ENCODE measurements at regions not wholly inside any gene's neighbourhood (a gene's known extent, or its start where the extent isn't known, plus 50 kb on each side); places are given as distances from the start of the nearest gene placed in this dataset.
"Not testable (repeated sequence)": the region's sequence is repeated elsewhere in the genome, so short reads cannot be mapped to it uniquely, and the experiment has no call there.

- not testable (repeated sequence) for H3K27ac Mint-ChIP-seq; H3K4me1 Mint-ChIP-seq (ENCODE audit: unreplicated experiment); DNase-seq (ENCODE audit: extremely low spot score, unreplicated experiment); H3K27me3 Mint-ChIP-seq; H3K4me3 Mint-ChIP-seq; H3K36me3 Mint-ChIP-seq; H3K9me3 Mint-ChIP-seq
Observed at GRCh38 chr16:21372162-21372835, 94.2 kb upstream of the CRYM start.

GRCh38 chr16:21370791-21371190 is 92.7 kb upstream of the CRYM start:
- not testable (repeated sequence) for H3K4me3 Mint-ChIP-seq; H3K36me3 Mint-ChIP-seq; H3K9me3 Mint-ChIP-seq; H3K4me1 Mint-ChIP-seq (ENCODE audit: unreplicated experiment); H3K27ac Mint-ChIP-seq; DNase-seq (ENCODE audit: extremely low spot score, unreplicated experiment); H3K27me3 Mint-ChIP-seq

- DNase-seq (ENCODE audit: extremely low spot score, unreplicated experiment); H3K27me3 Mint-ChIP-seq; H3K27ac Mint-ChIP-seq; H3K9me3 Mint-ChIP-seq; H3K4me3 Mint-ChIP-seq; H3K36me3 Mint-ChIP-seq; H3K4me1 Mint-ChIP-seq (ENCODE audit: unreplicated experiment): not testable (repeated sequence)
Observed at GRCh38 chr16:21368973-21369942, 91.2 kb upstream of the CRYM start.

GRCh38 chr16:21367733-21368421 is 89.8 kb upstream of the CRYM start:
- DNase-seq (ENCODE audit: extremely low spot score, unreplicated experiment); H3K4me3 Mint-ChIP-seq: not testable (repeated sequence)

DNA sequence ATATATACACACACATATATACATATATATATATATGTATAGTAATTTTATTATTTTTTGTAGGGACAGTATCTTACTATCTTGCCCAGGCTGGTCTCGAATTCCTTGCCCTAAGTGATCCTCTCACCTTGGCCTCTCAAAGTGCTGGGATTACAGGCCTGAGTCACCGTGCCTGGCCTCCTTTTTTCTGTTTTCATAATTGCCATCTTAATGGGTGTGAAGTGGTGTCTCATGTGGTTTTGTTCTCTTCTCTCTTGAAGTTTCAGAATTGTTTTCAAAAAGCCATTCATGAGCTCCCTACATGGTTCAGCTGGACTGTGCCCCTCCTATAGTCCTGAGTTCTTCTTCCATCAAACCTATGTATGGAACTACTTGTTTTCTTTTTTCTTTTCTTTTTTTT is 88.9 kb upstream of the CRYM start:
- H3K4me1 Mint-ChIP-seq (ENCODE audit: unreplicated experiment); H3K27ac Mint-ChIP-seq; H3K27me3 Mint-ChIP-seq; H3K9me3 Mint-ChIP-seq; H3K36me3 Mint-ChIP-seq; H3K4me3 Mint-ChIP-seq; DNase-seq (ENCODE audit: extremely low spot score, unreplicated experiment): not testable (repeated sequence)

More at GRCh38 chr16:21367733-21368421, 89.8 kb upstream of the CRYM start:
- not testable (repeated sequence) for H3K9me3 Mint-ChIP-seq; H3K27me3 Mint-ChIP-seq; H3K36me3 Mint-ChIP-seq; H3K4me1 Mint-ChIP-seq (ENCODE audit: unreplicated experiment); H3K27ac Mint-ChIP-seq

DNA sequence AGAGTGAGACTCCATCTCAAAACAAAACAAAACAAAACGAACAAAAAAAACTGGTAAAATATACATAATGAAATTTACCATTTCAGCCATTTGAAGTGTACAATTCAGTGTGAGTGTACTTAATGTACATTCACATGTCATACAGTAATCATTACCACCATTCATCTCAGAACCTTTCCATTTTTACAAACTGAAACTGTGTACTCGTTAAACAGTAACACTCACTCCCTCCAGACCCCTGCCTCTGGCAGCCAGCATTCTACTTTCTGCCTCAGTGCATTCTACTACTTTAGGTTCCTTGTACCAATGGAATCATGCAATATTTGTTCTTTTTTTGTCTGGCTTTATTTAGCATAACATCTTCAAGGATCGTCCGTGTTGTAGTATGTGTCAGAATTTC is 87.5 kb upstream of the CRYM start:
- H3K9me3 Mint-ChIP-seq; H3K4me1 Mint-ChIP-seq (ENCODE audit: unreplicated experiment); DNase-seq (ENCODE audit: extremely low spot score, unreplicated experiment); H3K27me3 Mint-ChIP-seq; H3K36me3 Mint-ChIP-seq; H3K4me3 Mint-ChIP-seq; H3K27ac Mint-ChIP-seq: not testable (repeated sequence)

DNA sequence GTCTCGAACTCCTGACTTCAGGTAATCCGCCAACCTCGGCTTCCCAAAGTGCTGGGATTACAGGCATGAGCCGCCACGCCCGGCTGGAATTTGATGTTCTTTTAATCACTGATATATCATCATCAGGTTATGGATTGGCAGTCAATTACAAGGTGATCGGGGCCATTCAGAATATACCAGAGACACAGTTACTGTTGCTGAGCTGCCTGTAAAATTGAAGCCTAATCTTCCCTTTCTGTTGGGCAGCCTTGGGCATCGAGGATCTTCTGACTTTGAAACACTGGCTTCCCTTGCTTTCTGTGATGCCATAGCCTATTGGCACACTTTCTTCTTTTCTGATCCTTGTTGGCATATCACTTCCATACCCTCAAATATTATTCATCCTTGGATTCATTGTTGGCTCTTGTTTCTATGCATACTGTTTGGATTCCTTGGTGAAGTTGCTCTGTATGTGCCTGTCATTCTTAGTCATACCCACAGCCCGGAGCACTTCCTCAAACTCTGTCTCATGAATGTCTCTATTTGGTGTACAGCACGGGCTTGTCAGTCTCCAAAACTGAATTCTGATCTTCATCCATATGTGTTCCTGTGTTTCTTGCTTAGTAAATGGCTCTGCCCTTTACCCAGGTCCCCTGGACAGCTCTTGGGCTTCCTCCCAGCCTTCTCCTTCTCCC is 85.6 kb upstream of the CRYM start:
- not testable (repeated sequence) for H3K4me1 Mint-ChIP-seq (ENCODE audit: unreplicated experiment); H3K27me3 Mint-ChIP-seq; H3K4me3 Mint-ChIP-seq; H3K9me3 Mint-ChIP-seq; H3K27ac Mint-ChIP-seq; DNase-seq (ENCODE audit: extremely low spot score, unreplicated experiment); H3K36me3 Mint-ChIP-seq

DNA sequence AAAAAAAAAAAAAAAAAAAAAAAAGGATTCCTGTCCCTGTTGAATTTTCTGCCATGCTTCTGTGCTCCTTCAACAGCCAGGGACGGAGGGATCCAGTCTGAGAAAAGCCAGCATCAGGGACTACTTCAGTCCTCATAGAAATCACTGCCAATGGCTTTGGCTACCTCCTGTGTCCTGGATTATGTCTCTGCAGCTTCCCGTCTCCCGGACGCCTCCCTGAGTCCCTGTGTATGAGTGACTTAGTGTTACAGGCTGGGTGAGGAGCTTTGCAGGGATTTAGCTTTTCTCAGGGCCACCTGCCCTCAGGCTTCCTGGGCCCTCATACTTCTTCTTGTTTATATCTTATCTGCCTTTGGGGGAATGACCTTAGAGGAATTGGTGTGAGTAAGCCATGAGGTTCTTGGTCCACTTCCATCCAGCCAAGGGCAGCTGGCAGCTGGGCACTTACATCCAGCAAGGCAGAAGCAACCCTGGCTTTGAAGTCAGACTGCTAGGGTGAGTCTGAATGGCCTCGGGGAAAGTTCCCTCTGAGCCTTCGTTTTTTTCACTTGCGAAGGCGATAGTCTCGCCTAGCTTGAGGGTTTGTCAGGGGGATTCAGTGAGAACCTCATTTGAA is 83.6 kb upstream of the CRYM start:
- DNase-seq (ENCODE audit: extremely low spot score, unreplicated experiment); H3K9me3 Mint-ChIP-seq; H3K27me3 Mint-ChIP-seq; H3K27ac Mint-ChIP-seq; H3K4me3 Mint-ChIP-seq; H3K36me3 Mint-ChIP-seq; H3K4me1 Mint-ChIP-seq (ENCODE audit: unreplicated experiment): not testable (repeated sequence)

- H3K9me3 Mint-ChIP-seq; H3K27ac Mint-ChIP-seq; H3K27me3 Mint-ChIP-seq; H3K4me1 Mint-ChIP-seq (ENCODE audit: unreplicated experiment); H3K4me3 Mint-ChIP-seq; H3K36me3 Mint-ChIP-seq; DNase-seq (ENCODE audit: extremely low spot score, unreplicated experiment): not testable (repeated sequence)
Observed at GRCh38 chr16:21361045-21361444, 83.0 kb upstream of the CRYM start.

DNA sequence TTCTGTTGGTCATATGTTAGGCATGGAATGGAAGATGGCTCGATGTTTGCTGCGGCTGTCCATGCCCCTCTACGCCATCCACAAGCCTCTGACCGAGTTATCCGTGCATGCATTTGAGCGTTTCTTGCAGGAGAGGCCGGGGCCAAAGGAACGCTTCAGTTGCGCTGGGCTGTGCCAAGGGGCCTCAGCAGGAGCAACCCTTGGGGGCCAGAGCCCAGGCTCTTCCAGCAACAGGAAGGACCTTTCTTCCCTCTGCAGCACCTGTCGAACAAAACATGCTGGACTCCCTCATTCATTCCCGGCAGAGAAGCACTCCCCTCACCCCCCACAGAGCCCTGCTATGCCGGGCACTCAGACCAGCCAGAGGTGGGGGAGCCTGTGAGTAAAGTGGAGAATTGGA is 81.4 kb upstream of the CRYM start:
- H3K27me3 Mint-ChIP-seq, H3K27ac Mint-ChIP-seq: not testable (repeated sequence)

GRCh38 chr16:21358261-21358795 is 80.2 kb upstream of the CRYM start:
- H3K27me3 Mint-ChIP-seq; H3K9me3 Mint-ChIP-seq; H3K4me3 Mint-ChIP-seq; H3K27ac Mint-ChIP-seq; DNase-seq (ENCODE audit: extremely low spot score, unreplicated experiment); H3K36me3 Mint-ChIP-seq; H3K4me1 Mint-ChIP-seq (ENCODE audit: unreplicated experiment): not testable (repeated sequence)

More for the DNA sequence above, 81.4 kb upstream of the CRYM start:
- H3K4me1 Mint-ChIP-seq (ENCODE audit: unreplicated experiment); H3K4me3 Mint-ChIP-seq; DNase-seq (ENCODE audit: extremely low spot score, unreplicated experiment); H3K9me3 Mint-ChIP-seq; H3K36me3 Mint-ChIP-seq: not testable (repeated sequence)

DNA sequence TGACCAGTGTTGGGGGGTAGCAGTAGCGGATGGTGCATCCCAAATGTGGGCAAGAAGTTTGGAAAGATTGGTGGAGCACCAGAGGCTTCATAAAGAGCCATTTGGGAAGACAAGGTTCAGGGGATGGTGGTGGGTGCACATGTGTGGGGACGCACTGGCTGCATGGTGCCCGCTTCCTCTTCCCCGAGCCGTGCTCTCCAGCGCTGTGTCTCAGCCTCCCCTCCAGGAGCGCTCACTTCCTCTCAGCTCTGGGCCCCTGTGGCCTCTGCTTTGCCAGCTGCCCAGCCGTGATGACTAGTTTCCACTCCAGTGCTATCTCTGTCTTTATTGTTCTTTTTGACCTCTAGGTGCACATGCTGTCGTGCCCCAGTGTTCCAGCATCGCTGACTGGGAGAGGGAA is 78.2 kb upstream of the CRYM start:
- not testable (repeated sequence) for H3K9me3 Mint-ChIP-seq; H3K4me1 Mint-ChIP-seq (ENCODE audit: unreplicated experiment); H3K36me3 Mint-ChIP-seq; H3K27me3 Mint-ChIP-seq; H3K27ac Mint-ChIP-seq; DNase-seq (ENCODE audit: extremely low spot score, unreplicated experiment); H3K4me3 Mint-ChIP-seq

GRCh38 chr16:21351433-21351832 is 73.3 kb upstream of the CRYM start:
- H3K27ac Mint-ChIP-seq; H3K4me3 Mint-ChIP-seq; H3K27me3 Mint-ChIP-seq; H3K36me3 Mint-ChIP-seq; H3K9me3 Mint-ChIP-seq; H3K4me1 Mint-ChIP-seq (ENCODE audit: unreplicated experiment); DNase-seq (ENCODE audit: extremely low spot score, unreplicated experiment): not testable (repeated sequence)

All from type B pancreatic cell (in vitro differentiated cells).